LHCN-M2 (cell line): ENCODE measurements at regions not wholly inside any gene's neighbourhood (a gene's known extent, or its start where the extent isn't known, plus 50 kb on each side); places are given as distances from the start of the nearest gene placed in this dataset.

ENCODE experiments used
- DNase-seq: peaks from one replicate; pipeline ENCODE4 v3.0.0-alpha.2; 2012; ENCODE audit warnings: low read depth

- no peak for DNase-seq
Observed at GRCh38 chr1:212557739-212558692, 50.5 kb upstream of the ATF3 start.

DNA sequence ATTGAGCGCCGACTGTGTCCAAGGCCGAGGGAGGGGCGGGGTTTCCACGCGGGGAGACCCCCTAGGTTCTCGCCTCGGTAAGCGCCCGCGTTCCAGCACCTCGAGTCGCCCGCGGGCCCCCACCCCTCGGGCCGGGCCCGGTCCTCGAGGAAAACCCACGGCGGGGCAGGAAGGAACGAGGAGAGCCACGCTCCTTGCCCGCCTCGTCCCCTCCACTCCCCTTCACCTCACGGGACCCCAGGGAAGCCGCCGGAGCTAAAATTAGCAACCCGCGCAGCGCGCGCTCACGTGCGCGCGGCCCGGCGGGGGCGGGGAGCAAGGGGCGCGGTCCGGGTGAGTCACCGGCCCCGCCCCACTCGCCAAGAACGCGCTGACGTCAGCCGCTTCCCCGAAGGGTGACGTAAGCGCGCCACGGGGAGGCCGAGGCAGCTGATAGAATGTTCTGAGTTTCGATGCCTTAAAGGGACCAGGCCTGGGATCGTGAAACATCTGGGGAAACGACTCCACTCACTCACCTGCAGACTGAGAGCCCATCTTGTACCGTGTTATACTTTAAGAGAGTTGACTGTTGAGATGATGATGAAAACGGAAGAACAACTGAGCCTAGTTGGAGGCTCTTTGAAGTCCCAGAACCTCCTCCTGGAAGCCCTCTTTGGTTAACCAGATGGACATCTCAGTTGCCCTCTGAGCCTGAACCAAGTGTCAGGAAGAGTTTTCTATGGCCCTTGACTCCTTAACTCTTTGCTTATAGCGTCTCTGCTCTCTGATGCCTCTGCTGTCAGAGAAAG, 49.7 kb upstream of the ATF3 start:
- peak; percentile 88 for DNase-seq
